ENCODE measurements at regions not wholly inside any gene's neighbourhood (a gene's known extent, or its start where the extent isn't known, plus 50 kb on each side); places are given as distances from the start of the nearest gene placed in this dataset.
A peak's percentile ranks its signal among the peaks of the same experiment; 100 is the strongest.

GRCh38 chr6:15061908-15062515 lies 183.9 kb upstream of the JARID2 start:
- no peak for DNase-seq

DNA sequence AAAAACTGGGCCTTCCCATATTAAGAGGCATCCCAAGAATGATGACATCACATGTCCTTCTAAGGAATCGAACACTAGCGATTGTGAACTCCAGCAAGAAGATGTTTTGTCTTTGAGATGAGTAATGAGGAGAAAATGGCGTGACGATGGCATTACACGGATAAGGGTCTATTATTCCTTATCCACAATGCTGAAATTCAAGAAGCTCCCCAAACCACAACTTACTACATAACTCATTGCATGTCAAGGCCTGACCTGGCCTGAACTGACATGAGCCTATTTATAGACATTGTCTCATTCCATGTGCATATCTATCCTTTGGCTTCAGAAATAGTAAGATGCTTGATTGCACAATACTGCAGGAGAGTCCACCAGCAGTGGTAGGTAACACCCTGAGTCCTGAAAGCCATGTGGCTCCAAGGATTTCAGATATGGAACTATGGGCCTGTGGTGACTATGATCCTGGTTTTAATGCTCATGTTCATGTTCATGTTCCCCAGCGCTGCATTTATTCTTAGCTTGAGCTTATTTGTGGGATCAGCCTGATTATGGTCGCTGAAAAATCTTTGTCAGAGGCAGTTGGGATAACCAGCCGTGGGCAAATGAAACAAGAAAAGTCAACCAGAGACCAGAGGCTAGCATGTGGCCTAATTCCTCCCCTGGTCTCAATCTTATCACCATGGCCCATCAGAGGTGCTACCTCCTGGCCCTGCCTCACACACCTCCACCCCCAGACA lies 183.2 kb upstream of the JARID2 start:
- DNase-seq: no peak

DNA sequence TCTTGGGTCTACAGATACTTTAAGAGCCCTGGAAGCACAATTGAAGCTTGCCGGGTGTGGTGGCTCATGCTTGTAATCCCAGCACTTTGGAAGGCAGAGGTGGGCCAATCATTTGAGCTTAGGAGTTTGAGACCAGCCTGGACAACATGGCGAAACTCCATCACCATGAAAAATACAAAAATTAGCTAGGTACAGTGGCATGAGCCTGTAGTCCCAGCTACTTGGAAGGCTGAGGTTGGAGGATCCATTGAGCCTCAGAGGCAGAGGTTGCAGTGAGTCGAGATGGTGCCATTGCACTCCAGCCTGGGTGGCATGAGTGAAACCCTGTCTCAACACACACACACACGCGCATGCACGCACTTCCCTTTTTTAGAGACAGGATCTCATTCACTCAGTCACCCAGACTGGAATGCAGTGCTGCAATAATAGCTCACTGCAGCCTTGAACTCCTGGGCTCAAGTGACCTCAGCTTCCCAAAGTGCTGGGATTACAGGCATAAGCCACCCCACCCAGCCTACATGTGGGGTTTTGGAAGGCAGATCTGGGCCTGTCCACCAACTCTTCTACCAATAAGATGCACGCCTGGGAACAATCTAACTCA lies 182.5 kb upstream of the JARID2 start:
- no peak for DNase-seq

GRCh38 chr6:15065261-15065989 lies 180.4 kb upstream of the JARID2 start:
- DNase-seq: no peak

DNA sequence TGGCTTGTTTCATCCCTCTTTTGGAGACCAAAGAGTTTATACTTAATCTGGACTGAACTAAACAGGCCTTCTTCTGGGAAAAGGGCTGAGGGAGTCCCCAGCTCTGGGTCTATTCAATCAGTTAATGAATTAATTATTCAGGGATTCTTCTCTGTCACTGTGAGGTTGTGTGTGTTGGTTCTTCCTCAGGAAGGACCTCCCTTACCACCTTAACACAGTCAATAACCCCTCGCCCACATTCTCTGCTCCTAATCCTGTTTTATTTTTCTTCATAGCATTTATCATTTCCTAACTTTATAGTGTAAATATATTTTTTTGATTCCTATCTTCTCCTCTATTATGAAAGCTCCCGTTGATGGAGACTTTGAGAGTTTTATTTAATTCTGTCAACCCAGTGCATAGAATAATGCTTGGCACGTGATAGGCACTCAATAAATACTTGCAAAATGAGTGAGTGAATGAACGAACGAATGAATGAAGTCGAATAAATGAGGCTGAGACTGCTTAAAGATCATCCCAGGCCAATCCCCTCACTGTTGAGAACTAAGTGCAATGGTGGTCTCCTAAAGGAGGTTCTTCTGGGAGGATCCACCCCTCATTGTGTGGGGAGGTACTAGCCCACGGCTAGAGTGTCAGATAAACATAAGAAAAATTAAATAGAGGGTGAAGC lies 179.6 kb upstream of the JARID2 start:
- DNase-seq: no peak

GRCh38 chr6:15073344-15073789 lies 172.5 kb upstream of the JARID2 start:
- DNase-seq: no peak

DNA sequence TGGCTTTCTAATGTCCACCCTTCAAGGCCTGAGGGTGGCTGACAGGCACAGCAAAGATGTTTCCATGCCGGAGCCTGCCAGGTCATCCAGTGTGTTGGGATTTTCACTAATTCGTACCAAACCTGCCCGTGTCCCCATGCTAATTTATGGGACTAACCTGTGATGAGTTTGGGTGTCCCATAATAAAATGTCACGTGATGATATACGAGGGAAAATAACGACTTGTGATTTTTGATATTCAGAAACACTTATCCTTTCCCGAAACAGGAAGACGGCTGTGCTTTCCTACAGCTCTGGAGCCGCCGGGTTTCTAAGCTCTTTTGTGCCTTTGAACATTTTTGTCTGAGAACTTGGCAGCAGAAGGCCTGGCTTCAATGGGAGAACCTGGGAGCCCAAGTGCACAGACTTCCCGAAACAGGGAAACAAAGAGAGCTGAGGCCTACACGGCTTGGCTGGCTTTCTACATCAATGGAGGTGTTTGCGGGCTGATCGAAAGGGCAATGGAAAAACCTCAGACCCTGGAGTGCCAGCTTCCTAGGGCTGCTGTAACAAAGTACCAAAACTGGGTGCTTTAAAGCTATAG lies 171.9 kb upstream of the JARID2 start:
- no peak for DNase-seq

- no peak for DNase-seq
These were observed 171.1 kb upstream of the JARID2 start for GRCh38 chr6:15074806-15075205.

DNA sequence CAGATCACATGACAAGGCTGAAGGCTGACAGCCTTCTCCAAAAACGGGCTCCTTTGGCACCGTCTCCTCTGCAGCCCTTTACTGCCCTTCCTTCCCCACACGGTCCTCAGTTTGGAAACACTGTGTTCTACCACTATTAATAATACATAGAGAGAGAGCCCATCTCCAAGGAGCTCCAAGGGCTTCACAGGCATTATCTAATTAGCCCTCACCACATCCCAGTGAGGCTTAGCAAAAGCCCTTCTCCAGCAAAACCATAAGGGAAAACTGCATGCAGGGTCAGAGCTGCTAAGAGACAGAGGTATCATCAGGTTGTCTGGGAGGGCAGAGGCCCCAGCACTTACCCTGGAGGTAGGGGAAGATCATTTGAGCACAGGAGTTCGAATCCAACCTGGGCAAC lies 169.3 kb upstream of the JARID2 start:
- DNase-seq: no peak

DNA sequence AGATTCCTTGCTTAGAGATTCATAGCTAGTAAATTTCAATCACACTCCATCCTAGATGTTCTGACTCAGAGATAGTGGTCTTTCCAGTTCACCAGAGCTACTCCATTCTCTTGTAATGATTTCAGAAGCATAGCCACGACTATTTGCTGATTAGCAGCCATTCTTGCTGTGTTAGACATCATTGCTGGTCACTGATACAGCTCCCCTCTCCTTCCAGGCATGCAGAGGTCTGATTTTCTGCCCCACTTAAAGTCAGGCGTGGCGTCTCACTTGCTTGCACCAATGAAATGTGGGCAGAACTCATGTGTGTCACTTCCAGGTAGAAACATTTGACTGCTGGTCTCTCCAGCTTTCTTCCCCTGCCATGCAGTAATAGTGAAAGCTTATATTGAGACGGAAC lies 168.9 kb upstream of the JARID2 start:
- no peak for DNase-seq

GRCh38 chr6:15077961-15078360 lies 167.9 kb upstream of the JARID2 start:
- no peak for DNase-seq

DNA sequence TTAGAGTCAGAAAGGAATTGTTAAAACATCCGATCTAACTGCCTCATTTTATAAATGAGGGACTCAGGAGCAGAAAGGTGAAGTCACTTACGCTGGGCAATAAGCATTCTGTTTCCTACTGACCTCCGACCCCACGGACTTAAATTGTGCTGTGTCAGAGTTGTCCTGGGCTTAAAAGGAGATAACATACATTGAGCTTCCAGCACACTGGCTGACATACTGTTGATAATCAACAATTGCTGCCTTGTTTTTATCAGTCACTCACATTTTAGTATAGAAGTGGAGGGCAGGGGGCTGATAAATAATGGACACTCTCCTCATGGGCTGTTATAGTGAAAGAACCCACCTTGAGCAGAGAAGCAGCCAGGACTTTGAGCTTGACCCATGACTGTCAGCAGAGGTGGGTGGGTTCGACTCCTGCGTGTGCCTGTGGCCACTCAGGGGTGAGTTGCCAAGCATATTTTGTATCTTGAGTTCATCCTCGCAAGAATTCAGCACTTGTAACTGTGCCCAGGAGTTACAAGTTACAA lies 166.5 kb upstream of the JARID2 start:
- DNase-seq: no peak

GRCh38 chr6:15080895-15081294 lies 165.0 kb upstream of the JARID2 start:
- DNase-seq: no peak

- no peak for DNase-seq
These were observed 164.4 kb upstream of the JARID2 start for GRCh38 chr6:15081447-15081846.

DNA sequence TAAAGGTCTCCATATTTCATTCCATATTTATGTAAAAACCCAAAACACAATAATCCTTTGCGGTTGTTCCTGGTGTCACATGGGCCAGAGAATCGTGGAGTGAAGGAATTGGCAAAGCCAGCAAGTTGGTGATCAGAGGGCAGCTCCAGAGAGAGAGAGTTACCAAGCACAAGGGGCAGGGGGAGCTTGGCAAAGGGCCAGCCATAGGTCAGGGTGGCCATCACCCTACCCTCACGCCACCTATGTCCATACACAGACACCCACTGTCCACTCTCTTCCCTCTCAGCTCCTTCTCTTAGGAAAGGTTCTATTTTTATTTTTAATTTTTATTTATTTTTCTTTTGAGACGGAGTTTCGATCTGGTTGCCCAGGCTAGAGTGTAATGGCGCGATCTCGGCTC lies 163.2 kb upstream of the JARID2 start:
- DNase-seq: no peak

DNA sequence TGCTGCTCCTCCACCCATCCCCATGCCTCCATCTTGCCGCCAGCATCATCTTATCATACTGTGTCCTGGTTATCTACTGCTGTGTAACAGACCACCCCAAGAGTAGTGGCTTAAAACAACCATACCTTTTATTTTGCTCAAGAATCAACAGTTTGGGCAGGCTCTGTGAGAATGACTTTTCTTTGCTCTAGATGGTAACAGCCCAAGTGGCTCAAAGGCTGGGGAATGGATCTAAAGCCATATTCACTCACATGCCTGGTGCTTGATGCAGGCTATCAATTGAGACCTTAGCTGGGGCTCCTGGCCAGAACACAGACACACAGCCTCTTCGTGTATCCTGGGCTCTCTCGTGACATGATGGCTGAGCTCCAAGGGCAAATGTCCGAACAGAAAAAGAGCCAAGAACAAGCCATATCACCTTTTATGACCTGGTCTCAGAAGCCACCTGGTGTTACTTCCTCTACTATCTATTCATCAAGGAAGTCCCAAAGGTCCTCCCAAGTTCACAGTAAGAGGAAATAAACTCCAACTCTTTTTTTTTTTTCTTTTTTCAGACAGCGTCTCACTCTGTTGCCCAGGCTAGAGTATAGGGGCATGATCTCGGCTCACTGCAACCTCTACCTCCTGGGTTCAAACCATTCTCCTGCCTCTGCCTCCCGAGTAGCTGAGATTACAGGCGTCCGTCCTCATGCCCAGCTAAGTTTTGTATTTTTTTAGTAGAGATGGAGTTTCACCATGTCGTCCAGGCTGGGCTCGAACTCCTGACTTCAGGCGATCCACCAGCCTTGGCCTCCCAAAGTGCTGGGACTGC lies 159.3 kb upstream of the JARID2 start:
- DNase-seq: no peak

DNA sequence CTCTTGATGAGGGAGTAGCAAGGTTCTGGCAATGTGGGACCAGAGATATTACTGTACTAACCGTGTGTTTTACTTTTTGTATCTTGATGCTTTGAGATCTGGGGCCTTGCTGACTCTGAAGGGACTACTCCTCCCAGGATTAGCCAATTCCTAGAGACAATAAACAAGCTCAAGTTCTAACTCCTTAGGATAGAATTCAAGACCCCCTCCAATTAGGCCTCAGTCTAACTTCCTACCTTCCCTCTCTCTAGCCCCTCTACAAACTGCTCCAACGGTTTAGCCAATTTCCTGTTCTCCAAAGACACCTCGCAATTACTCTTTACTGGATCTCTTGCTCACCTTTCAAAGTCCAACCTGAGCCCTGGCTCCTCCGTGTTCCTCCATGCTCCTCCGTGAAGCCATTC lies 158.7 kb upstream of the JARID2 start:
- no peak for DNase-seq

- no peak for DNase-seq
These were observed 156.8 kb upstream of the JARID2 start for GRCh38 chr6:15088904-15089568.

- peak; percentile 17 for DNase-seq
These were observed 156.2 kb upstream of the JARID2 start for GRCh38 chr6:15089569-15090144.

DNA sequence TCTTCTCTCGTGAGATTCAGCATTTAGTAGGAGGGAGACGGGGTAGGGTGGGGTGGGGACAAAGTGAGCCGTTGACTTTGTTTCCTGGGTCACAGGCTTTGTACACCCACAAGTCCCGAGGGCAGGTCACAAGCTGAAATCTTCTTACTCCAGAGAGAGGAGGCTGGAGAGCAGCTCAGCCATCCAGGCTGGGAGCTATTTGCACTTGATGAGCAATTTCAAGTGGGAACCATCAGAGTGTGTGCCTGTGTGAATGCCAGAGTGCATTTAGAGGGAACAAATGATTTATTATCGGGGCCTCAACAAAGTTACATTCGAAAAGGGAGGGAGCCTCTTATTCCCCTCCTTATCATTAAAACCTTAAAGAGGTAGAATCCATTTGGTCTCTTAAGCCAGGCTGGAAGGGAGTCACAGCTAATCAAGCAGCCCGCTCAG lies 155.7 kb upstream of the JARID2 start:
- no peak for DNase-seq
